ENCODE measurements at regions not wholly inside any gene's neighbourhood (a gene's known extent, or its start where the extent isn't known, plus 50 kb on each side); places are given as distances from the start of the nearest gene placed in this dataset.

- H3K9ac ChIP-seq (ENCODE audit: insufficient read length): no peak overlapping the region
- no peak for TF ChIP-seq FOXP2 (optimal IDR thresholded peaks at IDR 0.05; ENCODE audit: control extremely low read depth, extremely low read length, insufficient read depth)
- no peak for TF ChIP-seq POLR2AphosphoS5 (IDR thresholded peaks at IDR 0.05; ENCODE audit: borderline replicate concordance, low read depth, low read length)
- no peak for TF ChIP-seq EZH2 (IDR thresholded peaks at IDR 0.05)
- no peak for DNase-seq (ENCODE audit: low read depth, low spot score)
- no peaks in the 10 kb centered on the region for H3K9me3 ChIP-seq (ENCODE audit: low read depth, low read length)
- no peak overlapping the region for H3K4me3 ChIP-seq
- no peak overlapping the region for H3K27ac ChIP-seq
- H3K36me3 ChIP-seq (ENCODE audit: insufficient read depth, low read length): no peaks in the 10 kb centered on the region
Observed at GRCh38 chr5:158163451-158164295, 304.7 kb upstream of the CLINT1 start.

DNA sequence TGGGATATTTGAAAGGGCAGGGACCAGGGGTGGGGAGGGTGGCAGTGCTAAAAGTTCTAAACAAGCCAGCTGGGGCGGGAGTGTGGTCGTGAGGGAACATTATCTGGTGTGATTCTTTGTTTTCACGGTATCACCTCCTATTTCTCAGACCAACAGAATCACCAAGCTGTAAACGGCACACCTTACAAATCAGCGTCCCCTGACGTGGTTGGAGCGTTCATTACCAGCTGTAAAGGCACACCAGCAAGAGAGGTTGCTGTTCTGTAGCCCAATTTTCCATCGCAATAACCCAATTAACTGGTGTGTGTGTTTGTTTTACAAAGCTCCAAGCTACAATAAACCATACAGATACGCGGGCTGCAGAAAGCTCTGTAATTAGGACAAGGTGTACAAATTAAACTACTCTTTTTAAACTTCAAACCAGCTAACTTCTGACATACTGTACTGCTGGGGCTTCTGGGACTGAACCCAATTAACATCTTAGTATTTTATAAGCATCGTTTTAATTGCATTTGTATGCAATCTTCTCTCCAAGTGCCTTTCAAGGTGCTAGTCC is 303.6 kb upstream of the CLINT1 start:
- Histone ChIP-seq H3K9ac (ENCODE audit: insufficient read length) (no peak overlapping the region), H3K9me3 (ENCODE audit: low read depth, low read length) (no peaks in the 10 kb centered on the region), H3K27ac (no peak overlapping the region), H3K36me3 (ENCODE audit: insufficient read depth, low read length) (no peaks in the 10 kb centered on the region), H3K4me3 (no peak overlapping the region)
- DNase-seq (ENCODE audit: low read depth, low spot score): no peak
- TF ChIP-seq EZH2 (IDR thresholded peaks at IDR 0.05): no peak

- Histone ChIP-seq H3K4me3 (no peak overlapping the region), H3K9ac (ENCODE audit: insufficient read length) (no peak overlapping the region), H3K9me3 (ENCODE audit: low read depth, low read length) (no peaks in the 10 kb centered on the region), H3K36me3 (ENCODE audit: insufficient read depth, low read length) (no peaks in the 10 kb centered on the region), H3K27ac (no peak overlapping the region)
- DNase-seq (ENCODE audit: low read depth, low spot score): no peak
- no peak for TF ChIP-seq FOXP2 (optimal IDR thresholded peaks at IDR 0.05; ENCODE audit: control extremely low read depth, extremely low read length, insufficient read depth)
- no peak for TF ChIP-seq POLR2AphosphoS5 (IDR thresholded peaks at IDR 0.05; ENCODE audit: borderline replicate concordance, low read depth, low read length)
Observed at GRCh38 chr5:158162026-158162425, 303.1 kb upstream of the CLINT1 start.

GRCh38 chr5:158159621-158160020 is 300.7 kb upstream of the CLINT1 start:
- H3K4me3 ChIP-seq: no peak overlapping the region
- no peak for DNase-seq (ENCODE audit: low read depth, low spot score)
- TF ChIP-seq POLR2AphosphoS5 (IDR thresholded peaks at IDR 0.05; ENCODE audit: borderline replicate concordance, low read depth, low read length): no peak
- TF ChIP-seq EZH2 (IDR thresholded peaks at IDR 0.05): no peak
- TF ChIP-seq FOXP2 (optimal IDR thresholded peaks at IDR 0.05; ENCODE audit: control extremely low read depth, extremely low read length, insufficient read depth): no peak
- H3K9me3 ChIP-seq (ENCODE audit: low read depth, low read length): no peaks in the 10 kb centered on the region
- H3K36me3 ChIP-seq (ENCODE audit: insufficient read depth, low read length): no peaks in the 10 kb centered on the region
- H3K9ac ChIP-seq (ENCODE audit: insufficient read length): no peak overlapping the region
- H3K27ac ChIP-seq: no peak overlapping the region

- H3K36me3 ChIP-seq (ENCODE audit: insufficient read depth, low read length): no peaks in the 10 kb centered on the region
- H3K4me3 ChIP-seq: no peak overlapping the region
- no peaks in the 10 kb centered on the region for H3K9me3 ChIP-seq (ENCODE audit: low read depth, low read length)
- TF ChIP-seq EZH2 (IDR thresholded peaks at IDR 0.05) (no peak), POLR2AphosphoS5 (IDR thresholded peaks at IDR 0.05; ENCODE audit: borderline replicate concordance, low read depth, low read length) (no peak), FOXP2 (optimal IDR thresholded peaks at IDR 0.05; ENCODE audit: control extremely low read depth, extremely low read length, insufficient read depth) (no peak)
- H3K27ac ChIP-seq: no peak overlapping the region
- no peak overlapping the region for H3K9ac ChIP-seq (ENCODE audit: insufficient read length)
- DNase-seq (ENCODE audit: low read depth, low spot score): no peak
Observed at GRCh38 chr5:158155811-158156505, 297.0 kb upstream of the CLINT1 start.

DNA sequence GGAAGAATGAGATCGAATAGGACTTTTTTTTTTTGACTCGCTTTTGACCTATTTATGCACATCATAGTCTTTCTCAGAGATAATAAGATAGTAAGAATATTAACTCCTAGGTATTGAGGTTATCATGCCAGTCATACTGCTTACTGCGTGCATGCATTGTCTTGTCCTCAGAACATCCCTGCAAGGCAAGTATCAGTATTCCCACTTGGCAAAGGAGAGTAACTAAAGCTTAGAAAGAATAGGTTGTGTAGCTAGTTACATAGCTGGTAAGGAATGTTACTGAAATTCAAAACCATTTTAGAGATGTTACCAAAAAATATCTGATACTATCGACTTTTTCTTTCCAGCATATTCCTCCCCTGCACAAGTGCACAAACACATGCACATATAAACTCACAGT is 296.1 kb upstream of the CLINT1 start:
- TF ChIP-seq EZH2 (IDR thresholded peaks at IDR 0.05) (no peak), POLR2AphosphoS5 (IDR thresholded peaks at IDR 0.05; ENCODE audit: borderline replicate concordance, low read depth, low read length) (no peak), FOXP2 (optimal IDR thresholded peaks at IDR 0.05; ENCODE audit: control extremely low read depth, extremely low read length, insufficient read depth) (no peak)
- H3K36me3 ChIP-seq (ENCODE audit: insufficient read depth, low read length): no peaks in the 10 kb centered on the region
- no peak overlapping the region for H3K4me3 ChIP-seq
- H3K9ac ChIP-seq (ENCODE audit: insufficient read length): no peak overlapping the region
- H3K9me3 ChIP-seq (ENCODE audit: low read depth, low read length): no peaks in the 10 kb centered on the region
- no peak overlapping the region for H3K27ac ChIP-seq
- DNase-seq (ENCODE audit: low read depth, low spot score): no peak

DNA sequence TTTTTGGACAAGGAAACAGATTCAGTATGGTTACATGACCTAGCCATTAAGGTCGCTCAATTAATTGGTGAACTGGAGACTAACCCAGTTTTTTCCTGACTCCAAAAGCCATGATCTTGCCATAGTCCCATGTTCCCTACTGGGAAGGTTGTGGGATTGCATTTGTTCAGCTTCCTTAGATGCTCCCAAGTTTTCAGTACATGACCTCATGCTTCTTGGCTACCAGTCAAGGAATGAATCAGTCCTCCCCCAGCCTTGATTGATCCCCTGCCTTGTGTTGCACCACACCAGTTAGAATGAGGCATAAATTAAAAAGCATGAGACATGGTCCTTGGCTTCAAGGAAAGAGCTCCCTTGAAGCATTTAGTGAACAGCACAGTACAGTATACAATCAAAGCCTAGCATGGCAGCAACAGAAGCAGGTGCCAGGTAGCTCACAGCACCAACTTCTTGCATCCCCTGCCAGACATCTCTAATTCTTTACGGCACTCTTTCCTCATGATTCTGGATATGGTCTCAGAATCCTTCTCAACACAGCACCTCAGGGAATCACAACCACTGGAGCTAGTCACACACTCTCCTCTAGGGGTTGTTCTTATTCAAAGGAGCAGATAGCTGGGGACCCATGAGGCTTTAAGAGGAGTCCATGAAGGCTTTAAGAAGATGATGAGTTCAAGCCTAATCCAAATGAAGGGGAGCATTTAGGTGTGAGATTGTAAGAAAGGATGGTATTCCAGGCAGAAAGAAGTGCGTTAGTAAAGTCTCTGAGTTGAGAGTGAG is 295.5 kb upstream of the CLINT1 start:
- TF ChIP-seq EZH2 (IDR thresholded peaks at IDR 0.05) (no peak), FOXP2 (optimal IDR thresholded peaks at IDR 0.05; ENCODE audit: control extremely low read depth, extremely low read length, insufficient read depth) (no peak)
- DNase-seq (ENCODE audit: low read depth, low spot score): no peak
- Histone ChIP-seq H3K9ac (ENCODE audit: insufficient read length) (no peak overlapping the region), H3K36me3 (ENCODE audit: insufficient read depth, low read length) (no peaks in the 10 kb centered on the region), H3K27ac (no peak overlapping the region), H3K9me3 (ENCODE audit: low read depth, low read length) (no peaks in the 10 kb centered on the region), H3K4me3 (no peak overlapping the region)

- TF ChIP-seq FOXP2 (optimal IDR thresholded peaks at IDR 0.05; ENCODE audit: control extremely low read depth, extremely low read length, insufficient read depth): no peak
- TF ChIP-seq POLR2AphosphoS5 (IDR thresholded peaks at IDR 0.05; ENCODE audit: borderline replicate concordance, low read depth, low read length): no peak
- TF ChIP-seq EZH2 (IDR thresholded peaks at IDR 0.05): no peak
- Histone ChIP-seq H3K9me3 (ENCODE audit: low read depth, low read length) (no peaks in the 10 kb centered on the region), H3K36me3 (ENCODE audit: insufficient read depth, low read length) (no peaks in the 10 kb centered on the region)
Observed at GRCh38 chr5:158153508-158153907, 294.6 kb upstream of the CLINT1 start.

More at GRCh38 chr5:158153508-158153907, 294.6 kb upstream of the CLINT1 start:
- DNase-seq (ENCODE audit: low read depth, low spot score): no peak
- Histone ChIP-seq H3K27ac (no peak overlapping the region), H3K9ac (ENCODE audit: insufficient read length) (no peak overlapping the region), H3K4me3 (no peak overlapping the region)

All from SK-N-MC (cell line).